GM10266 (cell line): ENCODE measurements at regions not wholly inside any gene's neighbourhood (a gene's known extent, or its start where the extent isn't known, plus 50 kb on each side); places are given as distances from the start of the nearest gene placed in this dataset.

Source experiments
- DNase-seq: peaks from one replicate; pipeline ENCODE4 v3.0.0; 2012; ENCODE audit errors: extremely low spot score
- TF ChIP-seq, protein P1 (sequence below): IDR thresholded peaks from 2 replicates; pipeline ENCODE4 v1.5.1; 2012; ENCODE audit warnings: mild to moderate bottlenecking, low read depth; ENCODE audit not compliant: control insufficient read depth, insufficient read depth; ENCODE audit errors: missing control alignments

DNA sequence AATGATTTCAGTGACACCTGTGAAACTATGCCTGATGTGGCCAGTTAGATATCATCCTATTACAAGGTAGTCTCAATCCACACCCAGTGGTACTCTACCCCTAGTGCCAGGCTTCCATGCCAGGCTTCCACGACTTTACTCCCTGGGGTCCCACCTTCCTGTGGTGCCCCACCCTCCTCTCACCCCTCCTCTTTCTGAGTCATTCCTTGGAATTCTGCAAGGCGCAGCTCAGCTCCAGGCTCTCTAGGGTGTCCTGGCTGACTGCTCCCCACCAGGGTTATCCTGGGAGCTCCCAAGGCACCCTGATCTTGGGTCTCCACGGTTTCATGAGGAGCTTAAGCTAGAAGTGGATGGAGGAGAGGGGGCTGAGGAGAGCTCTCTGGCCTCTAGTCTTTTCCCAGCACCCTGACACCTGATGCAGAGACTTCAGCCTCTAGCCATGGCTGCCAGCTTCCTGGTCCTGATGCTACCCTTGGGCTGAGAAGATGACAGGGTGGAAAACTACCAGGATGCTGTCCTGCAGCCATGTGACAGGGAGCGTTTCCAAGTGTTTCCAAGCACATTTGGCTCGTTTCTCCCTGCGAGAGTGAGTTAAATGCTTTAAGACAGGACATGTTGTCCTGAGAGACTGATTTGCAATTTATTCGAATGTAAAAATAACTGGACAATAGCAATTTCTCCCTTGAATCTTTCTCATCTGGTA lies 1461.2 kb downstream of the TBC1D22A start:
- DNase-seq, result no peak
- TF ChIP-seq, protein P1, sequence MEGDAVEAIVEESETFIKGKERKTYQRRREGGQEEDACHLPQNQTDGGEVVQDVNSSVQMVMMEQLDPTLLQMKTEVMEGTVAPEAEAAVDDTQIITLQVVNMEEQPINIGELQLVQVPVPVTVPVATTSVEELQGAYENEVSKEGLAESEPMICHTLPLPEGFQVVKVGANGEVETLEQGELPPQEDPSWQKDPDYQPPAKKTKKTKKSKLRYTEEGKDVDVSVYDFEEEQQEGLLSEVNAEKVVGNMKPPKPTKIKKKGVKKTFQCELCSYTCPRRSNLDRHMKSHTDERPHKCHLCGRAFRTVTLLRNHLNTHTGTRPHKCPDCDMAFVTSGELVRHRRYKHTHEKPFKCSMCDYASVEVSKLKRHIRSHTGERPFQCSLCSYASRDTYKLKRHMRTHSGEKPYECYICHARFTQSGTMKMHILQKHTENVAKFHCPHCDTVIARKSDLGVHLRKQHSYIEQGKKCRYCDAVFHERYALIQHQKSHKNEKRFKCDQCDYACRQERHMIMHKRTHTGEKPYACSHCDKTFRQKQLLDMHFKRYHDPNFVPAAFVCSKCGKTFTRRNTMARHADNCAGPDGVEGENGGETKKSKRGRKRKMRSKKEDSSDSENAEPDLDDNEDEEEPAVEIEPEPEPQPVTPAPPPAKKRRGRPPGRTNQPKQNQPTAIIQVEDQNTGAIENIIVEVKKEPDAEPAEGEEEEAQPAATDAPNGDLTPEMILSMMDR, result no peak

DNA sequence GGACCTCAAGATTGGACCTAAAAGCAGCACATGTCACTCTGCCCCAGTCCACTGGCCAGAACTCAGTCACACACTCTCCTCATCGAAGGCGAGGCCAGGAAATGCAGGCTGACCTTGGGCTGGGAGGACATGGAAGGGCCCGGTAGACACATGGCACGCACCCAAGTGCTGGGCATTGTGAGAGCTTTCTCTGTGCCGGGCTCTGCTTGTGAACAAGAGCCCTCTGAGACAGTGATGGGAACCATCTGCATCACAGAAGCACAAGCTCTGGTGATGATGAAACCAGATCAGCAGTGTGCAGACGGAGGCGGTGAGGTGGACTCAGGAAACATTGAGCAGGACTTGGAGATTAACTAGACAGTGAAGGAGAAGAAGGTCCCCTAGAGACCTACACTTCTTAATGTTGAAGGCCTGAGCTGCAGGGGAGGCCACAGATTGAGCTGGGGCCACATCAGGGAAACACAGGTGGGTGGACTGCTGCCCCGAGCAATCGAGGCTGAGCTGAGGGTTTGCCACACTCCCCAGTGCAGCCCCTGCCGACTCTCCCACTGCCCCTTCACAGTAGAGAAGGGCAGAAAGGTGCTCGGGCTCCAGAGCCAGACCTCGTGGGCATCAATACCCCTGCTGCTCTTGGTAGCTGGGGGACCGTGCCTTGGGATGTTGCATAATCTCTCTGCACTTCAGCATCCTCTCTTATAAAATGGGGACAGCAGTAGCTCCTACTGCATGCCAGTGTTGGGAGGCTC lies 1460.5 kb downstream of the TBC1D22A start:
- TF ChIP-seq, protein P1, result no peak
- DNase-seq, result no peak

DNA sequence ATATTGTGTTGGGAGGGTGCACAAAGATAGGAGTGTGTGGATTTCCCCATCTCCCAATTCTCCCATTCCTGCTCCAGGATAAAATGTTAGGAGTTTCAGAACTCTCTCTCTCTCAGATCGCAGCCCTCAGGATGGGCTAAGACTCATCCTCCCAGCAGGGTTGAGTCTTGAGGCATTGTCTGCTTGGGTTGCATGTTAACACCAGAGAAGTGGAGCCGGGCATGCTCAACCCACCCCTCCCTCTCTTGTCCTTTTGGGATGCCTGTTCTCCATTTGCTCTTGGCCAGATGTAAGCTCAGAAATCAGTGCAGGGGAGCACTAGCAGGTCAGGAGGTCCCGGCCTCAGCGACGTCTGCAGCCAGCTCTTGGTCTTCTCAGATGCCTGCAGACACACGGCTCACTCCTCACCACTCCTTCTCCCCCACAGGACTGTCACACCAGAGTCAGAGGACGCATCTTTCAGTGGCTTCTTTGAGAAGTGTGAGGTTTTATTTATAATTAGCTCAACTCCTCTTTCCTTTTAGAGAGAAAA lies 1456.5 kb downstream of the TBC1D22A start:
- TF ChIP-seq, protein P1, result no peak
- DNase-seq, result no peak

DNA sequence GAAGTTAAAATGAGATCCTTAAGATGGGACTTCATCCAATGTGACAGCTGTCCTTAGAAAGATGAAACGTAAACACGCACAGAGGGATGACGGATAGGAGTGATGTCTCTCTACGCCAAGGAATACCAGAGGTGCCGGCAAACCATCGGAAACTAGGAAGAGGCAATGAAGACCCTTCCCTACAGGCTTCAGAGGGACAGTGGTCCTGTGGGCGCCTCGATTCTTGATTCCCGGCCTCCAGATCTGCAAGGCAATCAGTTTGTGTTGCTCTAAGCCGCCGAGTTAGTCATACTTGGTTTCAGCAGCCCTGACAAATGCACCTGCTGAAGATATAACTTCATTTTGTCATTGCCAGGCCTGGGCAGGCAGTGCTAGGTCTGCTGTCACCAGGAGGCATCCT lies 1455.1 kb downstream of the TBC1D22A start:
- DNase-seq, result no peak
- TF ChIP-seq, protein P1, result no peak

DNA sequence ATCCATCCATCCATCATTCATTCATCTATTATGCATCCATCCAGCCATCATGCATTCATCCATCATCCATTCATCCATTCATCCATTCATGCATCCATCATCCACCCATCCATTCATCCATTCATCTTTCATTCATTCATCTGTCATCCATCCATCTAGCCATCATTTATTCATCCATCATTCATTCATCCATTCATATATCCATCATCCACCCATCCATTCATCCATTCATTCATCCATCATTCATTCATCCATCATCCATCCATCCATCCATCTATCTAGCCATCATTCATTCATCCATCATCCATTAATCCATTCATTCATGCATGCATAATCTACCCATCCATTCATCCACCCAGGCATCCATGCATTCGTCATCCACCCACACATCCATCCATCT lies 1450.3 kb downstream of the TBC1D22A start:
- TF ChIP-seq, protein P1, result no peak
- DNase-seq, result no peak

DNA sequence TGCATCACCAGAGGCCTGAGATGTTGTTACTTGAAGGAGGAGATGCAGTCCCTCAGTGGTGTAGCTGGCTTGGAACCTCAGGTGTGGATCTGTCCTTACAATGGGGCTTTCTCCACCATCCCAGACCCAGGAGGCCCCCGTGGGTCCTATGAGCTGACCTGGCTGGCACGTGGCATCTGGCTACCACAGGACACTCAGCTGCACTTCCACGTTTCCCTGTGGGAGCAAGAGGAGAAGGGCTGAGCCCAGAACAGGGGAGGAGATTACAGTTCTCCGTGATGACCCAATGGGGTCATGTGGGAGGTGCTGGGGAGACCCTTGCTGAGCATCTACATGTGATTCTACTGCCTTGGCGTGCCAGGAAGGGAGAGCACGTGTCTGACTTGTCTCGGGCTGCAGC lies 1448.4 kb downstream of the TBC1D22A start:
- no peak for DNase-seq
- TF ChIP-seq, protein P1, result no peak

DNA sequence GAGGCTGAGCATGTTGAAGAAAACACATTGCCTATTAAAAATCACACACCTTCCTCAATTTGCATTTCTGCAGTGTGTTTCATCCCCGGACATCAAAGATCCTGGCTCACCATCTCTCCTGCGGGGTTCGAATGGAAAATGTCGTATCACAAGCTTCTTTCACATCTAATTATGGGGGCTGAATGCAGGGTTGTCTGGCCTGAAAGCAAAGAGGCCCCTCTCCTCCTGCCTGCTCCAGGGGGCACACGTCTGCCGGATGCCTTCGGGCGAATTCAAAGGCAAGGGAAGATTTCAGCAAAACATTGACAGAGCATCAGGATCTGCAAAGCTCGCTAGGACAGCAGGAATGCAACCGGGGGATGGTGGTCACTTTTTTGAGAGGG lies 1447.7 kb downstream of the TBC1D22A start:
- TF ChIP-seq, protein P1, result no peak
- no peak for DNase-seq
